ENCODE measurements at regions not wholly inside any gene's neighbourhood (a gene's known extent, or its start where the extent isn't known, plus 50 kb on each side); places are given as distances from the start of the nearest gene placed in this dataset.

DNA sequence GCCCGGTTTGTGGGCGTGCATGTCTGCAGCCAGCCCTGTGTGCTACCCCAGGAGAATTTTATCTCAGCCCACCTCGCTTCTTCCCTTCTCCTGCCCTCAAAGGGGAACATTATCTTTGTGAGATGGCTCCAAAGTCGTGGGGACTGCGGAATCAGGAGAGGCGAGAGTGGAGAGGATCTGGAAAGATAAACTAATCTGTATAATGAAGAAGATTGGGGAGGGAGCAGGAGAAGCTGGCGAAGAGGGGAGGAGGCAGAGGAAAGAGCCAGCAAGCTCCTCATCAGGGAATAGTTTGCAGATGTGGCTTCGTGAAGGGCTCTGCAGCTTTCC, 310.3 kb downstream of the MATN1 start:
- Histone ChIP-seq H3K9ac (ENCODE audit: control insufficient read depth, insufficient read depth, low read length) (no peak overlapping the region), H2AFZ (ENCODE audit: control insufficient read depth, low read depth, low read length) (no peak overlapping the region), H3K4me2 (ENCODE audit: control insufficient read depth, insufficient read depth) (no peak overlapping the region), H4K20me1 (ENCODE audit: control insufficient read depth, insufficient read depth) (no peaks in the 10 kb centered on the region), H3K79me2 (ENCODE audit: control insufficient read depth, insufficient read depth, low read length) (no peaks in the 10 kb centered on the region), H3K9me3 (replicated peaks; ENCODE audit: control insufficient read depth, insufficient read depth, low read length) (no peaks in the 10 kb centered on the region; the same call in 2 of the 3 replicates), H3K27ac (ENCODE audit: control insufficient read depth, insufficient read depth) (no peak overlapping the region), H3K36me3 (ENCODE audit: control insufficient read depth in 2 of 2, insufficient read depth in 2 of 2, low read length in 1 of 2) (no peaks in the 10 kb centered on the region), H3K27me3 (replicated peaks in 1 of 2; ENCODE audit: control insufficient read depth in 2 of 2, insufficient read depth in 2 of 2, low read length in 1 of 2) (peaks cover 0 to 1% of the 10 kb centered on the region in 2 experiments; a peak in 2 of 4 replicates), H3K4me1 (ENCODE audit: control insufficient read depth, insufficient read depth, low read length) (no peaks in the 10 kb centered on the region), H3K4me3 (no peak overlapping the region)
- WGBS (ENCODE audit: insufficient coverage, insufficient replicate concordance, low lambda C conversion rate, missing lambda C conversion rate) = 15% methylated on average over 8 of the region's 8 CpGs
- ATAC-seq (no peak), DNase-seq (ENCODE audit: low read depth, low spot score) (no peak), FAIRE-seq (no peak)
- intact Hi-C loops (cut with micrococcal nuclease; ENCODE audit: unreplicated experiment) = no loop called here
- in situ Hi-C loops (cut with MboI) = no loop called here
- TF ChIP-seq ZNF274 (IDR thresholded peaks at IDR 0.05; ENCODE audit: insufficient read depth, insufficient read length) (no peak), SP1 (IDR thresholded peaks at IDR 0.05; ENCODE audit: low read depth, low read length) (no peak), CBX5 (IDR thresholded peaks at IDR 0.05; ENCODE audit: low read depth) (no peak), MTA3 (IDR thresholded peaks at IDR 0.05; ENCODE audit: borderline replicate concordance, low read length) (no peak), FOXK2 (IDR thresholded peaks at IDR 0.05) (no peak), SMAD5 (IDR thresholded peaks at IDR 0.05; ENCODE audit: low read depth) (no peak), POLR2AphosphoS5 (IDR thresholded peaks at IDR 0.05; ENCODE audit: low read length) (no peak), IRF4 (IDR thresholded peaks at IDR 0.05; ENCODE audit: low read depth, low read length) (no peak), ATF7 (IDR thresholded peaks at IDR 0.05; ENCODE audit: low read depth) (no peak), SRF (IDR thresholded peaks at IDR 0.05; ENCODE audit: low read depth in 2 of 2, low read length in 2 of 2) (no peak)
- TF ChIP-seq, protein P1, sequence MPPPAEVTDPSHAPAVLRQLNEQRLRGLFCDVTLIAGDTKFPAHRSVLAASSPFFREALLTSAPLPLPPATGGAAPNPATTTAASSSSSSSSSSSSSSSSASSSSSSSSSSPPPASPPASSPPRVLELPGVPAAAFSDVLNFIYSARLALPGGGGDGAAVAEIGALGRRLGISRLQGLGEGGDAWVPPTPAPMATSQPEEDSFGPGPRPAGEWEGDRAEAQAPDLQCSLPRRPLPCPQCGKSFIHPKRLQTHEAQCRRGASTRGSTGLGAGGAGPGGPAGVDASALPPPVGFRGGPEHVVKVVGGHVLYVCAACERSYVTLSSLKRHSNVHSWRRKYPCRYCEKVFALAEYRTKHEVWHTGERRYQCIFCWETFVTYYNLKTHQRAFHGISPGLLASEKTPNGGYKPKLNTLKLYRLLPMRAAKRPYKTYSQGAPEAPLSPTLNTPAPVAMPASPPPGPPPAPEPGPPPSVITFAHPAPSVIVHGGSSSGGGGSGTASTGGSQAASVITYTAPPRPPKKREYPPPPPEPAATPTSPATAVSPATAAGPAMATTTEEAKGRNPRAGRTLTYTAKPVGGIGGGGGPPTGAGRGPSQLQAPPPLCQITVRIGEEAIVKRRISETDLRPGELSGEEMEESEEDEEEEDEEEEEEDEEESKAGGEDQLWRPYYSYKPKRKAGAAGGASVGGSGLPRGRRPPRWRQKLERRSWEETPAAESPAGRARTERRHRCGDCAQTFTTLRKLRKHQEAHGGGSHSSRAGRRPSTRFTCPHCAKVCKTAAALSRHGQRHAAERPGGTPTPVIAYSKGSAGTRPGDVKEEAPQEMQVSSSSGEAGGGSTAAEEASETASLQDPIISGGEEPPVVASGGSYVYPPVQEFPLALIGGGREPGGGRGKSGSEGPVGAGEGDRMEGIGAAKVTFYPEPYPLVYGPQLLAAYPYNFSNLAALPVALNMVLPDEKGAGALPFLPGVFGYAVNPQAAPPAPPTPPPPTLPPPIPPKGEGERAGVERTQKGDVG (CRISPR knock-in tag; IDR thresholded peaks at IDR 0.05) = no peak
- TF ChIP-seq, protein P2, sequence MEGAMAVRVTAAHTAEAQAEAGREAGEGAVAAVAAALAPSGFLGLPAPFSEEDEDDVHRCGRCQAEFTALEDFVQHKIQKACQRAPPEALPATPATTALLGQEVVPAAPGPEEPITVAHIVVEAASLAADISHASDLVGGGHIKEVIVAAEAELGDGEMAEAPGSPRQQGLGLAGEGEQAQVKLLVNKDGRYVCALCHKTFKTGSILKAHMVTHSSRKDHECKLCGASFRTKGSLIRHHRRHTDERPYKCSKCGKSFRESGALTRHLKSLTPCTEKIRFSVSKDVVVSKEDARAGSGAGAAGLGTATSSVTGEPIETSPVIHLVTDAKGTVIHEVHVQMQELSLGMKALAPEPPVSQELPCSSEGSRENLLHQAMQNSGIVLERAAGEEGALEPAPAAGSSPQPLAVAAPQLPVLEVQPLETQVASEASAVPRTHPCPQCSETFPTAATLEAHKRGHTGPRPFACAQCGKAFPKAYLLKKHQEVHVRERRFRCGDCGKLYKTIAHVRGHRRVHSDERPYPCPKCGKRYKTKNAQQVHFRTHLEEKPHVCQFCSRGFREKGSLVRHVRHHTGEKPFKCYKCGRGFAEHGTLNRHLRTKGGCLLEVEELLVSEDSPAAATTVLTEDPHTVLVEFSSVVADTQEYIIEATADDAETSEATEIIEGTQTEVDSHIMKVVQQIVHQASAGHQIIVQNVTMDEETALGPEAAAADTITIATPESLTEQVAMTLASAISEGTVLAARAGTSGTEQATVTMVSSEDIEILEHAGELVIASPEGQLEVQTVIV (IDR thresholded peaks at IDR 0.05; ENCODE audit: borderline replicate concordance, partially characterized antibody) = no peak
- TF ChIP-seq, protein P3, sequence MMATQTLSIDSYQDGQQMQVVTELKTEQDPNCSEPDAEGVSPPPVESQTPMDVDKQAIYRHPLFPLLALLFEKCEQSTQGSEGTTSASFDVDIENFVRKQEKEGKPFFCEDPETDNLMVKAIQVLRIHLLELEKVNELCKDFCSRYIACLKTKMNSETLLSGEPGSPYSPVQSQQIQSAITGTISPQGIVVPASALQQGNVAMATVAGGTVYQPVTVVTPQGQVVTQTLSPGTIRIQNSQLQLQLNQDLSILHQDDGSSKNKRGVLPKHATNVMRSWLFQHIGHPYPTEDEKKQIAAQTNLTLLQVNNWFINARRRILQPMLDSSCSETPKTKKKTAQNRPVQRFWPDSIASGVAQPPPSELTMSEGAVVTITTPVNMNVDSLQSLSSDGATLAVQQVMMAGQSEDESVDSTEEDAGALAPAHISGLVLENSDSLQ (IDR thresholded peaks at IDR 0.05) = no peak
- ChIA-PET CTCF (no interaction called here), RAD21 (ENCODE audit: unreplicated experiment) (no interaction called here), POLR2A (no interaction called here), SMC1A (ENCODE audit: uncharacterized antibody, unreplicated experiment) (no interaction called here)
- BruUV-seq (replicated peaks) = no TSS peak
